ENCODE measurements at regions not wholly inside any gene's neighbourhood (a gene's known extent, or its start where the extent isn't known, plus 50 kb on each side); places are given as distances from the start of the nearest gene placed in this dataset.

DNA sequence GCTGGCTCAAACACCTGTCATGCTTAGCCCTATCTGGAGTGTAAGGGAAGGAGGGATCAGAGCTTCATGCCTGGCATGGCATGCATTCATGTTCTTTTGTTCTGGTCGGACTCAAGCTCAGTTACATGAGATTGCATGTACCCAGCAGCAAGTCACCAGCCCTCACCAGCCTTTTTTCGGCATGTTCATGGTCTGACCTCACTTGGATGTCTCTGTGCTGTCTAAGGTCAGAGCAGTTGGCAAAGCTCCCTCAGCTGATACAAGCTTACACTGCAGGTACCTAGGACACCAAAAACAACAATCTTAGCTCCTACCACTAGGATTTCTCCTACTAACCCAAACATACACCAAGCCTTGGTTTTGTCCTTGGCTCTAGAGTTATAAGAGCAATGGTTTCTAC, 152.6 kb downstream of the BARX2 start:
- DNase-seq (ENCODE audit: low read depth in 1 of 2, low spot score in 1 of 2), result no peak
- Histone ChIP-seq H3K4me1 (no peaks in the 10 kb centered on the region), H3K9me3 (no peaks in the 10 kb centered on the region), H3K4me3 (no peak overlapping the region), H3K27ac (no peak overlapping the region), H3K4me2 (no peak overlapping the region)
- ChIA-PET POLR2A (no interaction called here), CTCF (interaction anchor here (0.6 kb wide), 1 partner anchor 22 kb away, joined by 3 read pairs; no protein-coding TSS in a partner anchor)
- TF ChIP-seq, protein P1, sequence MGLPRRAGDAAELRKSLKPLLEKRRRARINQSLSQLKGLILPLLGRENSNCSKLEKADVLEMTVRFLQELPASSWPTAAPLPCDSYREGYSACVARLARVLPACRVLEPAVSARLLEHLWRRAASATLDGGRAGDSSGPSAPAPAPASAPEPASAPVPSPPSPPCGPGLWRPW (IDR thresholded peaks at IDR 0.05), result no peak
- TF ChIP-seq TP53 (CRISPR knock-in tag; IDR thresholded peaks at IDR 0.05), result no peak
- no peak for TF ChIP-seq ZNF302 (CRISPR knock-in tag; IDR thresholded peaks at IDR 0.05)
- no peak for TF ChIP-seq FOSB (CRISPR knock-in tag; IDR thresholded peaks at IDR 0.05)
- no peak for TF ChIP-seq NFE2L2 (conservative IDR thresholded peaks at IDR 0.05; ENCODE audit: low read length)
- no peak for TF ChIP-seq HOXA7 (CRISPR knock-in tag; IDR thresholded peaks at IDR 0.05)
- no peak for TF ChIP-seq BHLHE40 (IDR thresholded peaks at IDR 0.05; ENCODE audit: low read depth, low read length)
- no peak for TF ChIP-seq JUNB (IDR thresholded peaks at IDR 0.05)
- TF ChIP-seq POLR2AphosphoS2 (conservative IDR thresholded peaks at IDR 0.05; ENCODE audit: low read length), result no peak
- 12% methylated on average over 2 of the region's 2 CpGs for WGBS (ENCODE audit: missing lambda C conversion rate)
- FAIRE-seq, result no peak
- no peak for ATAC-seq

DNA sequence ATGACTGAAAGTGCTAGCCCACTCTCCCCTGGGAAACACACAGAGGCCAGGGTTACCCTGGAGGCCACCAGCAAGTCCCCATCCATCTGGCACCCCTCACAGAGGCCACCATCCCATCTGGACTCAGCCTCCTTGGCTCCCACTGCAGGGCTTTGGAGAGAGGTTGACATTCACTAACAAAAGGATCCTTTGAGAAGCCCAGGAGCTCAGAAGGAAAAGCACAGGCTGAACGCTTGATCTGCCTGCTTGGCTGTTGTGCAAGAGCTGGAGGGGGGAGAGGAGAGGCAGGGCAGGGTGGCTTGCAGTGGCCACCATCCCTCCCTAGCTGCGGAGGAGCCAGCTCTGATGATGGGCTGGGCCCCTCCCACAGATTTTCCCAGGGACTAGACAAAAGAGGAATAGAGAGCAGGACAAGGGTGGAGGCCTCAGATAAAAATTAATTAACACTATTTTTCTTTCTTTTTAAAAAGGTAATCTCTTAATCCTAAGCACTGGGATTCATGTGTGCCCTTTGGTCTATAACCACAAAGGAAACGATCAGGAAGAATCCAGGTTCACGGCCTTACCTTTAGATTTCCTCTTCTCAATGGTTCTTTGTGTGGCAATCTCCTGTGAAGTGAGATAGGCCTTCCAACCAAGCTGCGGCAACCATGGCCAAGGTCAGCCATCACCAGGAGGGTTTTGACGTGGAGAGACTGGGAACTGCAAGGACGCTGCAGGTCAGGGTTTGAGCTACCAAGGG, 154.7 kb downstream of the BARX2 start:
- no peak for FAIRE-seq
- no peak for ATAC-seq
- ChIA-PET CTCF (no interaction called here), POLR2A (no interaction called here)
- Histone ChIP-seq H3K4me2 (no peak overlapping the region), H3K4me3 (no peak overlapping the region), H3K9me3 (no peaks in the 10 kb centered on the region), H3K4me1 (no peaks in the 10 kb centered on the region), H3K27ac (no peak overlapping the region)
- no peak for TF ChIP-seq FOSB (CRISPR knock-in tag; IDR thresholded peaks at IDR 0.05)
- no peak for TF ChIP-seq POLR2AphosphoS2 (conservative IDR thresholded peaks at IDR 0.05; ENCODE audit: low read length)
- TF ChIP-seq BHLHE40 (IDR thresholded peaks at IDR 0.05; ENCODE audit: low read depth, low read length), result no peak
- TF ChIP-seq, protein P2, sequence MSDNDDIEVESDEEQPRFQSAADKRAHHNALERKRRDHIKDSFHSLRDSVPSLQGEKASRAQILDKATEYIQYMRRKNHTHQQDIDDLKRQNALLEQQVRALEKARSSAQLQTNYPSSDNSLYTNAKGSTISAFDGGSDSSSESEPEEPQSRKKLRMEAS (IDR thresholded peaks at IDR 0.05), result no peak
- no peak for TF ChIP-seq HOXA7 (CRISPR knock-in tag; IDR thresholded peaks at IDR 0.05)
- TF ChIP-seq, protein P3, sequence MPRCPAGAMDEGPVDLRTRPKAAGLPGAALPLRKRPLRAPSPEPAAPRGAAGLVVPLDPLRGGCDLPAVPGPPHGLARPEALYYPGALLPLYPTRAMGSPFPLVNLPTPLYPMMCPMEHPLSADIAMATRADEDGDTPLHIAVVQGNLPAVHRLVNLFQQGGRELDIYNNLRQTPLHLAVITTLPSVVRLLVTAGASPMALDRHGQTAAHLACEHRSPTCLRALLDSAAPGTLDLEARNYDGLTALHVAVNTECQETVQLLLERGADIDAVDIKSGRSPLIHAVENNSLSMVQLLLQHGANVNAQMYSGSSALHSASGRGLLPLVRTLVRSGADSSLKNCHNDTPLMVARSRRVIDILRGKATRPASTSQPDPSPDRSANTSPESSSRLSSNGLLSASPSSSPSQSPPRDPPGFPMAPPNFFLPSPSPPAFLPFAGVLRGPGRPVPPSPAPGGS (IDR thresholded peaks at IDR 0.05), result no peak
- no peak for TF ChIP-seq EHMT2 (IDR thresholded peaks at IDR 0.05; ENCODE audit: low read depth)
- TF ChIP-seq TFCP2L1 (CRISPR knock-in tag; IDR thresholded peaks at IDR 0.05), result no peak
- TF ChIP-seq ZNF302 (CRISPR knock-in tag; IDR thresholded peaks at IDR 0.05), result no peak
- DNase-seq (ENCODE audit: low read depth in 1 of 2, low spot score in 1 of 2), result no peak
- WGBS (ENCODE audit: missing lambda C conversion rate), result 14% methylated on average over 6 of the region's 7 CpGs

DNA sequence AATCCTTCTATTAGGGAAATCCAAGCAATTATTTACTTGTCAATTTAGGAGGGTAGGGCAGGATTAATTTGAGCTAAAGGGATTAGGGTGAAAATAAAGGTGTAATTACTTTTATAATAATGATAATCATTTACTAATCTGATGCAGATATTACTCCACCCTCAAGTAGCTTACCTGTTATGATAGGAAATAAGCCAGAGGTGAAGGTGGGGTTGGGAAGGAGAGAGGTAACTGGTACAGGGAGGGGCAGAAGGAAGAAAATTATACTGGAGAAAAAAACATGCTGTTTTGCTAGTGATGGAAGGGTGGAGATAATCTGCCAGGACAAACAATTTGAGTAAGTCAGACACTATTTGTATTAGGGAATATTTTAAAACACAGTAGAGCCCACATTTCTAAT, 157.7 kb downstream of the BARX2 start:
- no peak for TF ChIP-seq ZC3H11A (IDR thresholded peaks at IDR 0.05)
- no peak for TF ChIP-seq POLR2A (IDR thresholded peaks at IDR 0.05; ENCODE audit: low read length)
- TF ChIP-seq BHLHE40 (IDR thresholded peaks at IDR 0.05; ENCODE audit: low read depth, low read length), result no peak
- no peak for TF ChIP-seq NPAS2 (CRISPR knock-in tag; IDR thresholded peaks at IDR 0.05; ENCODE audit: borderline replicate concordance)
- no peak for TF ChIP-seq CBX8 (IDR thresholded peaks at IDR 0.05)
- TF ChIP-seq, protein P4, sequence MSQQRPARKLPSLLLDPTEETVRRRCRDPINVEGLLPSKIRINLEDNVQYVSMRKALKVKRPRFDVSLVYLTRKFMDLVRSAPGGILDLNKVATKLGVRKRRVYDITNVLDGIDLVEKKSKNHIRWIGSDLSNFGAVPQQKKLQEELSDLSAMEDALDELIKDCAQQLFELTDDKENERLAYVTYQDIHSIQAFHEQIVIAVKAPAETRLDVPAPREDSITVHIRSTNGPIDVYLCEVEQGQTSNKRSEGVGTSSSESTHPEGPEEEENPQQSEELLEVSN (IDR thresholded peaks at IDR 0.05; ENCODE audit: borderline replicate concordance, low read depth), result no peak
- no peak for TF ChIP-seq HOXA7 (CRISPR knock-in tag; IDR thresholded peaks at IDR 0.05)
- TF ChIP-seq RNF2 (IDR thresholded peaks at IDR 0.05; ENCODE audit: borderline replicate concordance, low read depth), result no peak
- no peak for TF ChIP-seq JUN (IDR thresholded peaks at IDR 0.05)
- Histone ChIP-seq H3K9me3 (no peaks in the 10 kb centered on the region), H3K4me2 (no peak overlapping the region), H3K27ac (no peak overlapping the region), H3K4me1 (no peaks in the 10 kb centered on the region), H3K4me3 (no peak overlapping the region)
- no peak for DNase-seq (ENCODE audit: low read depth in 1 of 2, low spot score in 1 of 2)
- FAIRE-seq, result no peak
- ChIA-PET POLR2A (no interaction called here), CTCF (no interaction called here)
- no peak for ATAC-seq

Data from A549 (cell line).